ENCODE measurements at regions not wholly inside any gene's neighbourhood (a gene's known extent, or its start where the extent isn't known, plus 50 kb on each side); places are given as distances from the start of the nearest gene placed in this dataset.

- Mint-ChIP-seq H3K27me3 (ENCODE audit: low read depth, poor library complexity) (peaks cover 3% of the 10 kb centered on the region), H3K9me3 (no peaks in the 10 kb centered on the region), H3K4me1 (no peaks in the 10 kb centered on the region), H3K27ac (no peak overlapping the region), H3K4me3 (no peak overlapping the region), H3K36me3 (ENCODE audit: low read depth) (no peaks in the 10 kb centered on the region)
- TF ChIP-seq, protein P1, sequence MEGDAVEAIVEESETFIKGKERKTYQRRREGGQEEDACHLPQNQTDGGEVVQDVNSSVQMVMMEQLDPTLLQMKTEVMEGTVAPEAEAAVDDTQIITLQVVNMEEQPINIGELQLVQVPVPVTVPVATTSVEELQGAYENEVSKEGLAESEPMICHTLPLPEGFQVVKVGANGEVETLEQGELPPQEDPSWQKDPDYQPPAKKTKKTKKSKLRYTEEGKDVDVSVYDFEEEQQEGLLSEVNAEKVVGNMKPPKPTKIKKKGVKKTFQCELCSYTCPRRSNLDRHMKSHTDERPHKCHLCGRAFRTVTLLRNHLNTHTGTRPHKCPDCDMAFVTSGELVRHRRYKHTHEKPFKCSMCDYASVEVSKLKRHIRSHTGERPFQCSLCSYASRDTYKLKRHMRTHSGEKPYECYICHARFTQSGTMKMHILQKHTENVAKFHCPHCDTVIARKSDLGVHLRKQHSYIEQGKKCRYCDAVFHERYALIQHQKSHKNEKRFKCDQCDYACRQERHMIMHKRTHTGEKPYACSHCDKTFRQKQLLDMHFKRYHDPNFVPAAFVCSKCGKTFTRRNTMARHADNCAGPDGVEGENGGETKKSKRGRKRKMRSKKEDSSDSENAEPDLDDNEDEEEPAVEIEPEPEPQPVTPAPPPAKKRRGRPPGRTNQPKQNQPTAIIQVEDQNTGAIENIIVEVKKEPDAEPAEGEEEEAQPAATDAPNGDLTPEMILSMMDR (IDR thresholded peaks at IDR 0.05) = no peak
- DNase-seq = no peak
Observed at GRCh38 chr1:186568221-186568620, 107.3 kb upstream of the PDC start.

DNA sequence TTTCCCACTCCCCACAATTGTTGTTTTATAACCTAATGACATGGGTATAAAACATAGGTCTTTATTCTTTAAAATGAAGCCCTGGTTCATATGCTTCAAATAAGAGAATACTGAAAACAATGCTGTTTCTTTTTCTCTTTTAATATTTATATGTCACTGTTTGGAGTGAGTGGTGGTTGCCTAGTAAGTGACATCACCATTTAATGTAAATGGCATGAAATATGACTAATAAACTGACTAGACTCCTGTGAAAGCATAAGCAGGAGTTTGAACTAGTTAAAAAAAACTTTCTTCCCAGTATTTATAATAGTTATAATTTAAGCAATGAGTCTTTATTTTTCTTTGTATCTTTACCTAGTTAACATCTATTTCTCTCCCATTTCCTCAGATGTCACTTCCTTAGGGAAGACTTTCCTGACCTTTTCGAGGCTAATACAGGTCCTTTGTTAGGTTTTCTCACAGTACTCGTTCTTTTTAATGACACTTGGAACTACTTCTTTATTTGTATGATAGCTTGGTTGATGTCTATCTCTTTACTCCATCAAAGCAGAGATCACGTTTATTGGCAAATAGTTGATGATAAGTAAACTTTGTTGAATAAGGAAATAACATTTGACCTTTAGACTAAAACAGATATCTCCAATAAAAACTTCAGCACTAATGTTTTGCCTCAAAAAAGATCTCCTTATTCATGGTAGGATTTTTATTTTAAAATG lies 105.4 kb upstream of the PDC start:
- Mint-ChIP-seq H3K4me1 (no peaks in the 10 kb centered on the region), H3K27ac (no peak overlapping the region), H3K9me3 (no peaks in the 10 kb centered on the region), H3K4me3 (no peak overlapping the region), H3K36me3 (ENCODE audit: low read depth) (no peaks in the 10 kb centered on the region), H3K27me3 (ENCODE audit: low read depth, poor library complexity) (peaks cover 3% of the 10 kb centered on the region)
- no peak for DNase-seq
- TF ChIP-seq, protein P1 (IDR thresholded peaks at IDR 0.05) = no peak

DNA sequence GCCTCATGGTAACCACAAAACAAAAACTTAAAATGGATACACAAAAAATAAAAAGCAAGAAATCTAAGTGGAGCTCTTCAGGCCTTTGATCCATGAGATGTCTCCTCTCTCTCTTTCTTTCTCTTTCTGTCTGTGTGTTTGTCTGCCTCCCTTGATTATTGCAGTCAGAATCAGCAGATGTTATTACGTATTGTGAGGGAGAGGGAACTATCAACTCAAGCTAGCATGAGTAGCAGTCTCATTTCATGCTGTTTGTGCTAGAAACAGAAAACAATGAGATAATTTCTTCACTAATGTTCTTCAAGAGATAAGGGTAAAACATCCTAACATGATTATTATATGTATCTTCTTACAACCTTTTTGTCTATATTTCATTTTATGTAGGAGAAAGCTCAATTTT lies 103.7 kb upstream of the PDC start:
- no peaks in the 10 kb centered on the region for H3K9me3 Mint-ChIP-seq
- TF ChIP-seq, protein P1 (IDR thresholded peaks at IDR 0.05) = no peak
- no peak overlapping the region for H3K4me3 Mint-ChIP-seq
- no peaks in the 10 kb centered on the region for H3K4me1 Mint-ChIP-seq
- H3K36me3 Mint-ChIP-seq (ENCODE audit: low read depth) = no peaks in the 10 kb centered on the region
- no peak for DNase-seq
- no peak overlapping the region for H3K27ac Mint-ChIP-seq
- H3K27me3 Mint-ChIP-seq (ENCODE audit: low read depth, poor library complexity) = peaks cover 3% of the 10 kb centered on the region

DNA sequence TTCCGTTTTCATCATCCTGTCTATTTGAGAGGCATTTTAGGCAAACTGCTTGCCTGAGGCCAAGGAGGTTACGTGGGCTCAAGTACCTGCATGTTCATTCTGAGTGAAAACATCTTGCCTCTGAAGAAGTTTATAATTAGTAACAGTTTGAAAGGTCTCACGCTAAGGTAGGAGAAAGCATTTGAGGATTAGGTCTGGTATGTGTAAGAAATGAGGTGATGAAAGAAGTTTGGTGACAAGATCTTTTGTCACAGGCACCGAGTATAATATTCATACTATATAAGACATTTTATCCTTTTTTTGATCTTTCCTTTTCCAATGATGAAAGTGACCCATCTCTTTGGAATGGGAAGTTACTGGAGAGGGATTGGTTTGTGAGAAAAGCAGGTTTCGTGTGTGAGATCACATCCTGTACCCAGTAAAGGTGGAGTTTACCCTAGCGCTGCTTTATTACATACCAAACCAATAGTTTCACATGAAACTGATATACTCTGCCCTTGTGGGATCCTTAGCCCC lies 98.7 kb upstream of the PDC start:
- TF ChIP-seq, protein P1 (IDR thresholded peaks at IDR 0.05) = no peak
- DNase-seq = no peak

GRCh38 chr1:186557147-186557777 lies 96.3 kb upstream of the PDC start:
- TF ChIP-seq, protein P1 (IDR thresholded peaks at IDR 0.05) = no peak
- H3K9me3 Mint-ChIP-seq = peaks cover 3% of the 10 kb centered on the region
- no peaks in the 10 kb centered on the region for H3K27me3 Mint-ChIP-seq (ENCODE audit: low read depth, poor library complexity)
- no peak overlapping the region for H3K27ac Mint-ChIP-seq
- no peak for DNase-seq
- no peak overlapping the region for H3K4me3 Mint-ChIP-seq
- no peaks in the 10 kb centered on the region for H3K4me1 Mint-ChIP-seq
- H3K36me3 Mint-ChIP-seq (ENCODE audit: low read depth) = no peaks in the 10 kb centered on the region

More for the DNA sequence above, 98.7 kb upstream of the PDC start:
- Mint-ChIP-seq H3K27ac (no peak overlapping the region), H3K4me1 (no peaks in the 10 kb centered on the region), H3K4me3 (no peak overlapping the region), H3K27me3 (ENCODE audit: low read depth, poor library complexity) (no peaks in the 10 kb centered on the region), H3K36me3 (ENCODE audit: low read depth) (no peaks in the 10 kb centered on the region), H3K9me3 (no peaks in the 10 kb centered on the region)
